Panc1 (cell line): ENCODE measurements at regions not wholly inside any gene's neighbourhood (a gene's known extent, or its start where the extent isn't known, plus 50 kb on each side); places are given as distances from the start of the nearest gene placed in this dataset.

Experiments used
- ATAC-seq: fragments of 200-7000 bp; cut with Tn5 transposase; 2 replicates; pipeline ENCODE4 v1.9.1; 2020; ENCODE audit warnings: mild to moderate bottlenecking, moderate library complexity
- BruUV-seq: library from RNA; stranded (reverse); fragments of 400-500 nt; replicated peaks from 2 replicates; lab custom pipeline; 2021; lab: Mats Ljungman, UMichigan
- CTCF ChIA-PET: fragments of 300-600 bp; sonication (Branson Sonifier 250); formaldehyde crosslinking; loops from one replicate; lab custom pipeline; 2022; ENCODE audit warnings: antibody characterized with exemption; lab: Charles Lee
- POLR2A ChIA-PET: fragments of 300-600 bp; sonication (Branson Sonifier 250); formaldehyde crosslinking; loops from one replicate; lab custom pipeline; 2022; ENCODE audit warnings: antibody characterized with exemption; lab: Charles Lee
- DNase-seq: peaks from one replicate; pipeline ENCODE4 v3.0.0-alpha.2; 2010; ENCODE audit warnings: low read depth, low spot score
- H3K27ac ChIP-seq: 2 replicates; pipeline ENCODE4 v1.5.1; 2011; ENCODE audit warnings: mild to moderate bottlenecking, low read length, inconsistent platforms
- H3K27me3 ChIP-seq: fragments of 200-500 bp; sonication (Bioruptor generic); 2 replicates; pipeline ENCODE4 v1.6.0; 2014; ENCODE audit warnings: low read length, inconsistent platforms; ENCODE audit not compliant: control insufficient read depth, insufficient read depth
- H3K36me3 ChIP-seq: fragments of 200-500 bp; sonication (Bioruptor generic); 2 replicates; pipeline ENCODE4 v1.5.1; 2014; ENCODE audit warnings: inconsistent platforms, mild to moderate bottlenecking, low read length, moderate library complexity; ENCODE audit not compliant: control insufficient read depth, insufficient read depth
- H3K4me1 ChIP-seq: 2 replicates; pipeline ENCODE4 v1.5.1; 2011; ENCODE audit warnings: inconsistent platforms, mild to moderate bottlenecking, low read length, moderate library complexity; ENCODE audit not compliant: control insufficient read depth, insufficient read depth
- H3K4me3 ChIP-seq, 2 experiments: 2 replicates each; pipeline ENCODE4 v1.5.1; 2011 to 2012; ENCODE audit warnings: low read depth in 2 of 2, low read length in 2 of 2, mild to moderate bottlenecking in 2 of 2, inconsistent platforms in 1 of 2, moderate library complexity in 1 of 2
- H3K9me3 ChIP-seq: fragments of 200-500 bp; sonication (Bioruptor generic); 2 replicates; pipeline ENCODE4 v1.5.1; 2014; ENCODE audit warnings: low read depth, mild to moderate bottlenecking, inconsistent platforms, low read length, moderate library complexity; ENCODE audit not compliant: control insufficient read depth, insufficient read depth
- POLR2AphosphoS5 ChIP-seq: IDR thresholded peaks from 2 replicates; pipeline ENCODE4 v1.6.1; 2012; ENCODE audit warnings: mild to moderate bottlenecking, low read depth, low read length, moderate library complexity
- SIN3A ChIP-seq: IDR thresholded peaks from 2 replicates; pipeline ENCODE4 v1.6.1; 2012; ENCODE audit warnings: low read depth, mild to moderate bottlenecking, low read length, moderate library complexity, borderline replicate concordance; ENCODE audit not compliant: insufficient read depth
- TCF7L2 ChIP-seq: IDR thresholded peaks from 2 replicates; pipeline ENCODE4 v1.6.1; 2011; ENCODE audit warnings: mild to moderate bottlenecking, low read depth, low read length, inconsistent platforms
- in situ Hi-C: cut with HindIII; loops from 2 replicates; pipeline ENCODE4 v1.10.0; 2016; ENCODE audit warnings: low sequenced_read_pairs, low pct_unique_long_range_greater_than_20kb
- intact Hi-C: fragments of 100-400 bp; cut with micrococcal nuclease; formaldehyde crosslinking; loops from one replicate; pipeline ENCODE4 v1.10.0; 2022; ENCODE audit not compliant: unreplicated experiment
- TF ChIP-seq, protein P1 (sequence below), 2 experiments: IDR thresholded peaks; 2 replicates each; pipeline ENCODE4 v1.6.1; 2011 to 2012; ENCODE audit warnings: low read depth in 2 of 2, control low read depth in 1 of 2, low read length in 1 of 2, mild to moderate bottlenecking in 1 of 2, moderate library complexity in 1 of 2; ENCODE audit not compliant: insufficient read depth in 1 of 2
- TF ChIP-seq, protein P2 (sequence below): fragments of 450-650 bp; IDR thresholded peaks from 2 replicates; pipeline ENCODE4 v1.5.1; 2017; ENCODE audit warnings: mild to moderate bottlenecking

DNA sequence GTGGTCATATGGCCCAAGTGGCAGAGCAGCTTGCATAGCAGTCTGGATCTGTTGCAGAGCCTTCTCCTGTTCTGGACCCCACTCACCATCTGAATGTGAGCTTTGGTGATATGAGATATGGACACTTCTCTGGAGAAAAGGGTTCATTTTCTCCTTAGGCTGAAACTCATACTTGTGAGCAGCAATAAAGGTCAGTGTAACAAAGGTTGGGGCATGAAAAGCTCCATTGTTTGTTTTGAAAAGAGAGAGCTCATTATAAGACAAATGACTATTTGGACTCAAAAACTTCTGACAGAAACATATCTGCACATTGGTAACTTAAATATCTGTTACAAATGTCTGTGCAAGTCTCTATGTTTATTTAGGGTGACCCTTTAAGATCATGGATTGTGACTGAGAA is 517.3 kb downstream of the MFSD1 start:
- Histone ChIP-seq H3K27ac (no peak overlapping the region), H3K4me1 (no peaks in the 10 kb centered on the region), H3K36me3 (no peaks in the 10 kb centered on the region), H3K4me3 (no peak overlapping the region), H3K9me3 (no peaks in the 10 kb centered on the region), H3K27me3 (no peaks in the 10 kb centered on the region)
- CTCF ChIA-PET: no interaction called here
- BruUV-seq: no TSS peak
- TF ChIP-seq, protein P1, sequence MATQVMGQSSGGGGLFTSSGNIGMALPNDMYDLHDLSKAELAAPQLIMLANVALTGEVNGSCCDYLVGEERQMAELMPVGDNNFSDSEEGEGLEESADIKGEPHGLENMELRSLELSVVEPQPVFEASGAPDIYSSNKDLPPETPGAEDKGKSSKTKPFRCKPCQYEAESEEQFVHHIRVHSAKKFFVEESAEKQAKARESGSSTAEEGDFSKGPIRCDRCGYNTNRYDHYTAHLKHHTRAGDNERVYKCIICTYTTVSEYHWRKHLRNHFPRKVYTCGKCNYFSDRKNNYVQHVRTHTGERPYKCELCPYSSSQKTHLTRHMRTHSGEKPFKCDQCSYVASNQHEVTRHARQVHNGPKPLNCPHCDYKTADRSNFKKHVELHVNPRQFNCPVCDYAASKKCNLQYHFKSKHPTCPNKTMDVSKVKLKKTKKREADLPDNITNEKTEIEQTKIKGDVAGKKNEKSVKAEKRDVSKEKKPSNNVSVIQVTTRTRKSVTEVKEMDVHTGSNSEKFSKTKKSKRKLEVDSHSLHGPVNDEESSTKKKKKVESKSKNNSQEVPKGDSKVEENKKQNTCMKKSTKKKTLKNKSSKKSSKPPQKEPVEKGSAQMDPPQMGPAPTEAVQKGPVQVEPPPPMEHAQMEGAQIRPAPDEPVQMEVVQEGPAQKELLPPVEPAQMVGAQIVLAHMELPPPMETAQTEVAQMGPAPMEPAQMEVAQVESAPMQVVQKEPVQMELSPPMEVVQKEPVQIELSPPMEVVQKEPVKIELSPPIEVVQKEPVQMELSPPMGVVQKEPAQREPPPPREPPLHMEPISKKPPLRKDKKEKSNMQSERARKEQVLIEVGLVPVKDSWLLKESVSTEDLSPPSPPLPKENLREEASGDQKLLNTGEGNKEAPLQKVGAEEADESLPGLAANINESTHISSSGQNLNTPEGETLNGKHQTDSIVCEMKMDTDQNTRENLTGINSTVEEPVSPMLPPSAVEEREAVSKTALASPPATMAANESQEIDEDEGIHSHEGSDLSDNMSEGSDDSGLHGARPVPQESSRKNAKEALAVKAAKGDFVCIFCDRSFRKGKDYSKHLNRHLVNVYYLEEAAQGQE (IDR thresholded peaks at IDR 0.05; ENCODE audit: insufficient read depth in 1 of 2, low read depth in 2 of 2, low read length in 1 of 2): no peak
- POLR2A ChIA-PET: no interaction called here
- no peak for ATAC-seq
- intact Hi-C loops: no loop called here
- in situ Hi-C loops: no loop called here
- DNase-seq: no peak

DNA sequence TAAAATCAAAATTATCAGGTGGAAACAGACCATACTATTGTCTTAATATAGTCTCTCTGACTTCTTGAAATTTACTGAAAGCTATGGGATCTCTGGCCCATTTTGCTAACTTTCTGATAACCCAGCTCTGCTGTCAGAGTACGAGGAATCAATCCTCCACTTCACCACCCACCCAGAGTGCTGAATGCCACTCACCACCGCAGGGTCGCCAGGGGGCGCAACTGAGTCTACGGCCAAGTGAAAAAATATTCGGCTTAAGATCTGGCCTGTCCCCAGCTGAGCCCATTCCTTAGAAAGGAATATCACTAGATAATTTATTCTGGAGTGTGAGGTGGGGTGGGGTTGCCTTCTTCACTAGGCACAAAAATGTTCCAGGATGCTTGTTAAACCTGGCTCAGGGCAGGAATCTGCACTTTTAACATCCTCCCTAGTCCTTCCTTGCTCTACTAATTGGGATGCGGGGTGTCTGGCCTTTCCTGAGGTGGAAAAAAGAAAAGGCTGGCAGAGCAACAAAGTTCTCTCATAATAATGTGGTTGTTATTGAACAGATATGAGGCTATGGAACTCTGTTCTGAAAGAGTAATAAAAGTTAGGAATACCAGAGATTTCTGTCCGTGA is 520.6 kb downstream of the MFSD1 start:
- Histone ChIP-seq H3K27me3 (no peaks in the 10 kb centered on the region; the same call in 1 of the 2 replicates), H3K9me3 (no peaks in the 10 kb centered on the region), H3K4me3 (no peak overlapping the region), H3K27ac (no peak overlapping the region), H3K36me3 (no peaks in the 10 kb centered on the region), H3K4me1 (no peaks in the 10 kb centered on the region)
- in situ Hi-C loops (no loop called here), intact Hi-C loops (loop anchor here (2.0 kb wide), 1 partner anchor 484 kb away; no protein-coding TSS in a partner anchor)
- CTCF ChIA-PET: interaction anchor here (0.6 to 0.7 kb wide), 2 partner anchors 386 to 482 kb away, joined by 3 read pairs; no protein-coding TSS in a partner anchor
- DNase-seq (peak; percentile 13), ATAC-seq (peak; percentile 76)
- TF ChIP-seq, protein P1 (IDR thresholded peaks at IDR 0.05; ENCODE audit: insufficient read depth in 1 of 2, low read depth in 2 of 2, low read length in 1 of 2): no peak
- TF ChIP-seq, protein P2, sequence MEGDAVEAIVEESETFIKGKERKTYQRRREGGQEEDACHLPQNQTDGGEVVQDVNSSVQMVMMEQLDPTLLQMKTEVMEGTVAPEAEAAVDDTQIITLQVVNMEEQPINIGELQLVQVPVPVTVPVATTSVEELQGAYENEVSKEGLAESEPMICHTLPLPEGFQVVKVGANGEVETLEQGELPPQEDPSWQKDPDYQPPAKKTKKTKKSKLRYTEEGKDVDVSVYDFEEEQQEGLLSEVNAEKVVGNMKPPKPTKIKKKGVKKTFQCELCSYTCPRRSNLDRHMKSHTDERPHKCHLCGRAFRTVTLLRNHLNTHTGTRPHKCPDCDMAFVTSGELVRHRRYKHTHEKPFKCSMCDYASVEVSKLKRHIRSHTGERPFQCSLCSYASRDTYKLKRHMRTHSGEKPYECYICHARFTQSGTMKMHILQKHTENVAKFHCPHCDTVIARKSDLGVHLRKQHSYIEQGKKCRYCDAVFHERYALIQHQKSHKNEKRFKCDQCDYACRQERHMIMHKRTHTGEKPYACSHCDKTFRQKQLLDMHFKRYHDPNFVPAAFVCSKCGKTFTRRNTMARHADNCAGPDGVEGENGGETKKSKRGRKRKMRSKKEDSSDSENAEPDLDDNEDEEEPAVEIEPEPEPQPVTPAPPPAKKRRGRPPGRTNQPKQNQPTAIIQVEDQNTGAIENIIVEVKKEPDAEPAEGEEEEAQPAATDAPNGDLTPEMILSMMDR: peak; percentile 93
- no peak for TF ChIP-seq POLR2AphosphoS5
- no peak for TF ChIP-seq TCF7L2
- TF ChIP-seq SIN3A: no peak
- POLR2A ChIA-PET: no interaction called here
- no TSS peak for BruUV-seq
